OCI-LY7 (cell line): ENCODE measurements at regions not wholly inside any gene's neighbourhood (a gene's known extent, or its start where the extent isn't known, plus 50 kb on each side); places are given as distances from the start of the nearest gene placed in this dataset.

ENCODE experiments used
- EZH2phosphoT487 ChIP-seq: fragments of 200-600 bp; sonication (generic); IDR thresholded peaks from 2 replicates; pipeline ENCODE4 v1.6.1; 2018; ENCODE audit warnings: low read depth, borderline replicate concordance, mild to moderate bottlenecking, mixed run types, antibody characterized with exemption, low read length, moderate library complexity, mixed read lengths
- TF ChIP-seq, protein P1 (sequence below): fragments of 200-600 bp; sonication (generic); conservative IDR thresholded peaks from 2 replicates; pipeline ENCODE4 v1.5.1; 2014; ENCODE audit warnings: mild to moderate bottlenecking, antibody characterized with exemption, low read length, moderate library complexity, mixed read lengths

DNA sequence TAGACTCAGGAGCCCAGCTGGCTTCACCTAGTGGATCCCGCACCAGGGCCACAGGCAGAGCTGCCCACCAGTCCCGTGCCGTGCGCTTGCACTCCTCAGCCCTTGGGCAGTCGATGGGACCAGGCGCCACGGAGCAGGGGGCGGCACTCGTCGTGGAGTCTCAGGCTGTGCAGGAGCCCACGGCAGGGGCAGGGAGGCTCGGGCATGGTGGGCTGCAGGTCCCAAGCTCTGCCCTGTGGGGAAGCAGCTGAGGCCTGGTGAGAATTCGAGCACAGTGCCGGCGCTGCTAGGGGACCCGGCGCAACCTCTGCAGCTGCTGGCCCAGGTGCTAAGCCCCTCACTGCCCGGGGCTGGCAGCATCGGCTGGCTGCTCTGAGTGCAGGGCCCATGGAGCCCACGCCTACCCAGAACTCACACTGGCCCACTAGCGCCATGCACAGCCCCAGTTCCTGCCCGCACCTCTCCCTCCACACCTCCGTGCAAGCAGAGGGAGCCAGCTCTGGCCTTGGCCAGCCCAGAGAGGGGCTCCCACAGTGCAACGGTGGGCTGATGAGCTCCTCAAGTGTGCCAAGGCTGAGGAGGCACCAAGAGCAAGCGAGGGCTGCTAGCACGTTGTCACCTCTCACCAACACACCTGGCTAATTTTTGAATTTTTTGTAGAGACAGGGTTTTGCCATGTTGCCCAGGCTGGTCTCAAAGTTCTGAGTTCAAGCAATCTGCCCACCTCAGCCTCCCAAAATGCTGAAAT, 116.1 kb downstream of the SPTSSA start:
- TF ChIP-seq, protein P1, sequence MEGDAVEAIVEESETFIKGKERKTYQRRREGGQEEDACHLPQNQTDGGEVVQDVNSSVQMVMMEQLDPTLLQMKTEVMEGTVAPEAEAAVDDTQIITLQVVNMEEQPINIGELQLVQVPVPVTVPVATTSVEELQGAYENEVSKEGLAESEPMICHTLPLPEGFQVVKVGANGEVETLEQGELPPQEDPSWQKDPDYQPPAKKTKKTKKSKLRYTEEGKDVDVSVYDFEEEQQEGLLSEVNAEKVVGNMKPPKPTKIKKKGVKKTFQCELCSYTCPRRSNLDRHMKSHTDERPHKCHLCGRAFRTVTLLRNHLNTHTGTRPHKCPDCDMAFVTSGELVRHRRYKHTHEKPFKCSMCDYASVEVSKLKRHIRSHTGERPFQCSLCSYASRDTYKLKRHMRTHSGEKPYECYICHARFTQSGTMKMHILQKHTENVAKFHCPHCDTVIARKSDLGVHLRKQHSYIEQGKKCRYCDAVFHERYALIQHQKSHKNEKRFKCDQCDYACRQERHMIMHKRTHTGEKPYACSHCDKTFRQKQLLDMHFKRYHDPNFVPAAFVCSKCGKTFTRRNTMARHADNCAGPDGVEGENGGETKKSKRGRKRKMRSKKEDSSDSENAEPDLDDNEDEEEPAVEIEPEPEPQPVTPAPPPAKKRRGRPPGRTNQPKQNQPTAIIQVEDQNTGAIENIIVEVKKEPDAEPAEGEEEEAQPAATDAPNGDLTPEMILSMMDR: no peak
- no peak for TF ChIP-seq EZH2phosphoT487
